ENCODE measurements at regions not wholly inside any gene's neighbourhood (a gene's known extent, or its start where the extent isn't known, plus 50 kb on each side); places are given as distances from the start of the nearest gene placed in this dataset.

- TF ChIP-seq CHD4 (IDR thresholded peaks at IDR 0.05; ENCODE audit: borderline replicate concordance, low read length) (no peak), ZNF136 (CRISPR knock-in tag; IDR thresholded peaks at IDR 0.05; ENCODE audit: low read depth) (no peak), EHMT2 (IDR thresholded peaks at IDR 0.05; ENCODE audit: borderline replicate concordance, low read depth, low read length) (no peak), RXRB (CRISPR knock-in tag; IDR thresholded peaks at IDR 0.05; ENCODE audit: borderline replicate concordance) (peak; percentile 39; the same call in 1 of the 2 replicates), POGK (CRISPR knock-in tag; conservative IDR thresholded peaks at IDR 0.05) (no peak), WIZ (CRISPR knock-in tag; IDR thresholded peaks at IDR 0.05) (no peak), ARID5B (CRISPR knock-in tag; IDR thresholded peaks at IDR 0.05) (peak; percentile 37; the same call in 1 of the 2 replicates), ZNF773 (CRISPR knock-in tag; IDR thresholded peaks at IDR 0.05; ENCODE audit: borderline replicate concordance) (no peak), KDM1A (CRISPR knock-in tag; IDR thresholded peaks at IDR 0.05) (no peak), SNAI1 (CRISPR knock-in tag; IDR thresholded peaks at IDR 0.05; ENCODE audit: borderline replicate concordance) (no peak), ZNF224 (CRISPR knock-in tag; IDR thresholded peaks at IDR 0.05) (no peak), TCF7L2 (IDR thresholded peaks at IDR 0.05; ENCODE audit: low read depth, low read length) (peak; percentile 84), TARDBP (CRISPR knock-in tag; IDR thresholded peaks at IDR 0.05) (no peak), PAF1 (CRISPR knock-in tag; IDR thresholded peaks at IDR 0.05) (no peak), CAMTA2 (CRISPR knock-in tag; IDR thresholded peaks at IDR 0.05; ENCODE audit: borderline replicate concordance) (no peak), HES4 (CRISPR knock-in tag; IDR thresholded peaks at IDR 0.05; ENCODE audit: borderline replicate concordance) (no peak), KLF13 (CRISPR knock-in tag; IDR thresholded peaks at IDR 0.05) (no peak), GTF3A (CRISPR knock-in tag; conservative IDR thresholded peaks at IDR 0.05) (no peak), ZNF180 (CRISPR knock-in tag; IDR thresholded peaks at IDR 0.05; ENCODE audit: borderline replicate concordance, low read depth) (no peak)
- TF ChIP-seq, protein P1, sequence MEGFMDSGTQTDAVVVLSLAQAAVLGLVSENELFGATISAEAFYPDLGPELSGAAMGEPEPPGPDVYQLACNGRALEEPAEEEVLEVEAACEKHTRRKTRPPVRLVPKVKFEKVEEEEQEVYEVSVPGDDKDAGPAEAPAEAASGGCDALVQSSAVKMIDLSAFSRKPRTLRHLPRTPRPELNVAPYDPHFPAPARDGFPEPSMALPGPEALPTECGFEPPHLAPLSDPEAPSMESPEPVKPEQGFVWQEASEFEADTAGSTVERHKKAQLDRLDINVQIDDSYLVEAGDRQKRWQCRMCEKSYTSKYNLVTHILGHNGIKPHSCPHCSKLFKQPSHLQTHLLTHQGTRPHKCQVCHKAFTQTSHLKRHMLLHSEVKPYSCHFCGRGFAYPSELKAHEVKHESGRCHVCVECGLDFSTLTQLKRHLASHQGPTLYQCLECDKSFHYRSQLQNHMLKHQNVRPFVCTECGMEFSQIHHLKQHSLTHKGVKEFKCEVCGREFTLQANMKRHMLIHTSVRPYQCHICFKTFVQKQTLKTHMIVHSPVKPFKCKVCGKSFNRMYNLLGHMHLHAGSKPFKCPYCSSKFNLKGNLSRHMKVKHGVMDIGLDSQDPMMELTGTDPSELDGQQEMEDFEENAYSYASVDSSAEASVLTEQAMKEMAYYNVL (CRISPR knock-in tag; IDR thresholded peaks at IDR 0.05; ENCODE audit: borderline replicate concordance), result peak; percentile 86; the same call in 1 of the 2 replicates
- TF ChIP-seq, protein P2, sequence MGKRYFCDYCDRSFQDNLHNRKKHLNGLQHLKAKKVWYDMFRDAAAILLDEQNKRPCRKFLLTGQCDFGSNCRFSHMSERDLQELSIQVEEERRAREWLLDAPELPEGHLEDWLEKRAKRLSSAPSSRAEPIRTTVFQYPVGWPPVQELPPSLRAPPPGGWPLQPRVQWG (CRISPR knock-in tag; IDR thresholded peaks at IDR 0.05; ENCODE audit: borderline replicate concordance, low read depth), result no peak
- TF ChIP-seq, protein P3, sequence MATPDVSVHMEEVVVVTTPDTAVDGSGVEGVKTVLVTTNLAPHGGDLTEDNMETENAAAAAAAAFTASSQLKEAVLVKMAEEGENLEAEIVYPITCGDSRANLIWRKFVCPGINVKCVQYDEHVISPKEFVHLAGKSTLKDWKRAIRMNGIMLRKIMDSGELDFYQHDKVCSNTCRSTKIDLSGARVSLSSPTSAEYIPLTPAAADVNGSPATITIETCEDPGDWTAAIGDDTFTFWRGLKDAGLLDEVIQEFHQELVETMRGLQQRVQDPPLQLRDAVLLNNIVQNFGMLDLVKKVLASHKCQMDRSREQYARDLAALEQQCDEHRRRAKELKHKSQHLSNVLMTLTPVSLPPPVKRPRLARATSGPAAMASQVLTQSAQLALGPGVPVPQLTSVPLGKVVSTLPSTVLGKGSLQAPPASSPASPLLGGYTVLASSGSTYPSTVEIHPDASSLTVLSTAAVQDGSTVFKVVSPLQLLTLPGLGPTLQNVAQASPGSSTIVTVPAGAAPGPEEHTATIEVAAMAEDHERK (CRISPR knock-in tag; IDR thresholded peaks at IDR 0.05; ENCODE audit: low read depth), result no peak
Measured at GRCh38 chr3:176088962-176089383, 1108.3 kb downstream of the TBL1XR1 start (continued).
